HG03060 (cell line): ENCODE measurements at regions not wholly inside any gene's neighbourhood (a gene's known extent, or its start where the extent isn't known, plus 50 kb on each side); places are given as distances from the start of the nearest gene placed in this dataset.

ENCODE experiments used
- ATAC-seq: cut with Tn5 transposase; IDR thresholded peaks from one replicate; pipeline ENCODE4 v1.9.1; 2021; ENCODE audit warnings: low read depth, moderate number of reproducible peaks; ENCODE audit not compliant: unreplicated experiment

DNA sequence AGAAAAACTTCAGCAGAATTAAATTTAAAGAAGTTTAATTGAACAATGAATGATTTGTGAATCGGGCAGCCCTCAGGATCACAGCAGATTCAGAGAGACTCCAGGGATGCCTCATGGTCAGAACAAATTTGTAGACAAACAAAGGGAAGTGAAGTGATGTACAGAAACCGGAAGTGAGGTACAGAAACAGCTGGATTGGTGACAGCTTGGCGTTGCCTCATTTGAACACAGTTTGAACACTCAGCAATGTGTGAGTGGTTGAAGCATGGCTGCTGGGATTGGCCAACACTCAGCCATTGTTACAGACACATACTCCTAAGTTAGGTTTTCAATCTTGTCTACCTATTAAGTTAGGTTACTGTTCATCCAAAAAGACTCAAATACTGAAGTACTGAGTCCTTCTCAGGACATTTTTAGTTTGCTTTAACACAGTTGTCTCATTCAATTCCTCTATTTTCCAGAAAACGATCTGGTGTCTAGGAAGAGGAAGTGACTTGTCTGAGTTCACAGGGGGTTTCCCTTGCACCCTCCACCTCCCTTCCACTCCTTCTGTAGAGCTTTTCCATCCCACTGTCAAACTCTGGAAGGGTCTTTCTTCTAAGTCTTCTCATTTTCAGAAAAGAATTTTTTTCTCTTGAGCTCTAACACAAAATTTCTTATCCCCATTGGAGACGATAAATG lies 137.9 kb downstream of the SLC4A3 start:
- no peak for ATAC-seq

DNA sequence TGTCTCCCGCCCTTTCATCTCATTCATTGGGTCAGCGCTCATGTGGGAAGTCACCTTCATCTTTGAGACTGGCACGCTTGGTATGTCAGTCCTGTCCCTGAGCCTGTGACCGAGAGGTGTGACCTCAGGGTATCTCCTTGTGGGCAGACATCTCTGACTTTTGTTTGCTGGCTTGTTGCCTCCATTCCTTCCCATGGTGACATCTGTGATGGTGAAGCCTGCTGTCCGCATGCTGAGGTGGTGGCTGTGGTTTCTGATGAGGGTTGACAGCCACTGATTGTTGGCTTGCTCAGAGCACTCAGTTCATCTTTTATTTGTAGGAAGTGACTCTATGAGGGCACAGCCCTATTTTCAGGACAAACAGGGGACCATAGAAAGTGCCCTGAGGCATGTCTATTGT lies 139.2 kb downstream of the SLC4A3 start:
- ATAC-seq = no peak

DNA sequence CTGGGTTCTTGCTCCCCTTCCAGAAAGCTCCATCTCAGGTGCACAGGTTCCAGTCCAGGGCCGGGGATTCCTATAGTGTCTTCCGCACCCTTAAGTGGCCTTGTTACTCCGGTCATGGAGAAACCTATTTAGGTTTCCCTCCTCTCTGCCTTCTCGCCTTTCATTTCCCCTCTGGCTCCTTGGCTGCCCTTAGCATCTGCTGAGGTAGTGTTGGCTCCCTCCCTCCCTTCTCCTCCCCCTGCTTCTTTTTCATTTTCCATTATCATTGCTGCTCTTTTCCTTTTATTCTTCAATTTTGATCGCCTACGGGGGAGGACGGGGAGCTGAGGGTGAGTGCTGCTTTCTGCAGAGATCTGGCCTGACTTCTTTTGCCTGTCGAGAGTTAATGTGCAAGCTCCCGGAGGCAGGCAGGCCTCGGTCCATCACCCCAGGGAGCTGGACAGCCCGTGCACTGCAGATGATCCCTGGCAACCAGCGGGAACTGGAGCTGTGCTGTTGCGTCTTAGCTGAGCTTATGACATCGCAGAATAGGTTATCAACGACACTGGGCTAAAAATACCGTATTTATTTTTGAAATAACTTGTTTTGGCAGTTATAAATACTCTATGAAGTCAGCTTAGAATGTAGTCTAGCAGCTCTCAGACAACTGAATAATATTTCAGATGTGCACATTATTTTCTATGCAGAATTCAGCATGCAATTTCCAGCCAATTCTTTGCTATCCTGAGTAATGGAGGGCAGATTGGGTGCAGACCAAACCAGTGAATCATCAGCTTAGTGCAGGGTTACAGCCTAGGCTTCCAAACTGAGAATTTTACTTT lies 141.9 kb downstream of the SLC4A3 start:
- ATAC-seq = no peak

DNA sequence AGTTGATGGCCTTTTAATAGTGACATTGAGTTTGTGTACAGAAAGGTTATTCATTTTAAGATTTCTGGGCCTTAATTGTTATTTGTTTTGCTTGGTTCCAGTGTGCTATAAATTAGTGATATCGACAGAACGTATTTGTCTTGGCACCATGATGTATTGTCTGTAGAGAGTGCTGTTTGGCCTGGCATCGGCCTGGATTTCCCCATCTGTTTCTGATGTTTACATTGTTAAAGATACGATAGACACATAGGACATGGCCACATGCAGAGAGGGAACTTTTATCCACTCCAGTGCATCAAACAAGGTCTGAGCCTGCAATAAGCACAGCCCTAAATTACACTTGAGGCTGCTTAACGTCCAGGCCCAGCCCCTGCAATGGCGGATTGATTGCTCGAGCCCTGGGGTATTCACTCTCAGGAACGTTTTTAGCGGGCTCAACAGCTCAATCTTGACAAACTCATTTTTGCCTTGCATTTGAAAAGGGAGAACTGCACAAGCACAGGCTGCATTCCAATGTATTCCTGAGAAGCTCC lies 144.7 kb downstream of the SLC4A3 start:
- ATAC-seq = no peak

DNA sequence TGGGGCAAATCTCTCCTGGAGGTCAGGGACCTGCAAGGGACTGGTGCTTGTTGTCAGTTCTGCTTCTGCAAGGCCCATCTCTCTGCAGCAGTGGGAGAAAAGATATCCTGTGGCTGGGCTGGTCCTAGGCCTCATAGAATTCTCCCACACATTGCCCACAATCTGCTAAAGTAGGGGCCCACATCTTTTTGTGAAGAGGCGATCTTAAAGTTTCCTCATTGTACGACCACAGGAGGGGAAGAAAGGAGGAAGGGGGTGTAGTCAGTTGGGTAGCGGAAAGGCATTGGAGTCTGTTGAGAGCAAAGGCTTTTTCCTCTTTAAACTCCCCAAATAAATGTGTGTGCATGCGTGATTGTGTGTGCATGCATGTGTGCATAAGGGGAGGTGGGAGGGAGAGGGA lies 145.3 kb downstream of the SLC4A3 start:
- ATAC-seq = no peak

DNA sequence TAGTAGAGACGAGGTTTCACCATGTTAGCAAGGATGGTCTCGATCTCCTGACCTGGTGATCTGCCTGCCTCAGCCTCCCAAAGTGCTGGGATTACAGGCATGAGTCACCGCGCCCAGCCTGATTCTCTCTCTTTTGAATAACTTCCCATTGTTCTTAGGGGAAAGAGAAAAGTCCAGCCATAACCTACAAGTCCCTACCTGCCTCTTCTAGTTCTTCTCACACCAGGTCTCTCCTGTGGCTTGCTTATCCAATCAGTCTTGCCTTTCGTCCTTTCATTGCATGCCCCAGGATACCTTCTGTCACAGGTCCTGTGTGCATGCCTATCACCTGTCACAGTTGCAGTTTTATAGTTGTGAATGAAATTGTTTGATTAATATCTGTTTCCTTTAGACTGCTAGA lies 148.1 kb downstream of the SLC4A3 start:
- no peak for ATAC-seq

DNA sequence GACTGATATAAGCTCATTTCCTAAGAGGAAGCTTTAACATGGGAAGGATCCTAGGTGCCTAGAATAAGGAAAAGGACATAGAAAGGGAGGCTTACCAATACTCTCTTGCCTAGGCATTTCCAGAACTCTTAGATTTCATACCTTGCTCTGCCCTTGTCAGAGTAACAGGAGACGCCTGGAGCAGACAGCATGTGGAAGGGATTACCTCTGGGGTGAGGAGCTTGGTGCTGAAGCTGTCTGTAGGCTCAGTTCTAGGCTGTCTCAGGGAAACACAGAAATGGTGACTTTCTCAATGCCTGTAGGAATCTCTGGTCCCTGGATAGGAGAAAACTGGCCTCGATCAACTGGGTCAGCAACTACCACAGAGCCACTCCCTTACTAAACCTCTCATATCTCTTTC lies 150.0 kb downstream of the SLC4A3 start:
- ATAC-seq = no peak

DNA sequence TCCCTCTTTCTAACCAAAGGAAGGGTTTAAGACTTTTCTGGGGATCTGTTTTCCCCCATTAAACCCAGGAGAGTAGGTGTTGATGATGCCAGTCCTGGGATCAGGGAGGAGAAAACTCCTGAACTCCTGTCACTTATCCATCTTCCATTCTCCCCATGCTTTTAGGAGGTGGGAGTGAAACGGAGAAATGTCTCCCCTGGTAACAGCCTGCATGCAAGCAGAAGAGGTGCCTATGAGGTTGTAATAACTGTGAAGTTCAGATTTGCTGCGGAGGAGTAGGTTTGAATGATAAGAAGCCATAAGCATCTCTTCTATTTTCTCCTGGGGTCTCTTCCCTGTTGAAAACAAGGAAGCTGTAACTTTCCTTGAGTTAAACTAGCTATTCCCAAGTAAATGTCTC lies 150.8 kb downstream of the SLC4A3 start:
- ATAC-seq = no peak

DNA sequence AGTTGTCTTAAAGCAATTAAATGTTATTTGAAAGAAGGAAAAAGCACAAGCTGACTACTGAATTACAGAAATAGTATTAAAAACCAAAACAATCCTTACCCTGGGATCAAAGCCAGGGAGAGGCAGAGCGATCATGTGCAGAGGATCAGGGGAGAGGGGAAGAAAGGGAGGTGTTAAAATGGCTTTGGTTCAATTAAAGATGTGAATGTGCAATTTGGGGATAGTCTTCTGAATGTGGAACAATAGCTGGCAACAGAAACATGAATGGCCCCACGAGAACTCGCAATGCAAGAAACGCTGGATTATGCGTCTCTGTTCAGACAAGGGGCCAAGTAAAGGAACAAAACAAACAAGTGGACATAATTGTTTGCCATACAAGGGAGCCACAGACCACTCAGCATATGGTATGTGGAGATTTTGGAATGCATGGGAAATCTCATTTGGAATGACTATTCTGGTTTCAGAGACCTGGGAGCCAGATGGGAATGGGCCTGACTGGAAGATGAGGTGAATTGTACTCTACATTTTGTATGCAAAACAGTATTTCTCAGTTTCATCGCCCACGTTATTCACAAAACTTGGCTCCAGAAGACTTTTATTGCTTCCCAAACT lies 155.4 kb downstream of the SLC4A3 start:
- no peak for ATAC-seq

DNA sequence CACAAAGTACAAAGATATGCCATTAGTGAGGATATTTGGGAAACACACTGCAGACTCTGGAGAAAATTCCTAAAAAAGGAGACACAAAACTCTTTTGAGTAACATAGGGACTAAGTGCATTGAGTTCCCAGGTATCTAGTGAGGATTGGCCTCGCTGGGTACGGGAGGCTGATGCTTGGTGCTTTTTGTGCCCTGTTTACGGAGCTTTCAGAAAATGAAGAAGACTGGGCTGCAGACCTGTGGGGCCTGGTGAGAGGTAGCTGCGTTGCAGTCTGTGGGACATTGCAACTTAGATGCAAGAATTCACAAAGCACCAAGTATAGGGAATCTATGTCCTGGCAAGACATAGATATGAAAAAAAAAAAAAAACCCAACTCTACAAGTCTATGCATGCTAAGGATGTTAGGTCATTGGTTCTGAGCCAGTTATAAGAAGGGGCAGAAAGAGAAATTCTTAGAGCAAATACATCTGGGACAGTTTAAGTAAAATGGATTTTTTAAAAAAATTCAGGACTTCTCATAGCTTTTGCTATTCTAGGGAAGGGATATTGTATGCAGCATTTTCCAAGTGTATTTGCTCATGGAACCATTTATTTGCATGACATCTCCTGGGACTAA lies 156.0 kb downstream of the SLC4A3 start:
- ATAC-seq = no peak

DNA sequence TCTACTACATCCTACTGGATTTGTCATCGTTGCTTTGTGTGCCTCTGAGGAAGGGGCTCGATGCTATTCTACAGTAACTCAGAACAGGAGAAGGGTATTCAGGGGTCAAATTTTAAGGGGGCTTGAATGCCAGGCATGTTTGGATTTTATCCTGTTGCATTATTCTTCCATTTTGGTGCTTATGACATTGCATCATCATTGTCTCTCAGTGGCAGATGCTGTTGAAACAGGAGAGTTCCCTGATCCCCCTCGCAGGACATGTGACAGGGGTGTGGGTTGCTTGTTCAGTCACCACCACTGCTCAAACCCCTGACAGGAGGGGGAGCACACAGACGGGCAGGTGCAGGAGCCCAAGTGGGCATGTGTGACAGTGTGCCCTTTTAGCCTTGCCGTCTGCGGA lies 156.7 kb downstream of the SLC4A3 start:
- no peak for ATAC-seq

DNA sequence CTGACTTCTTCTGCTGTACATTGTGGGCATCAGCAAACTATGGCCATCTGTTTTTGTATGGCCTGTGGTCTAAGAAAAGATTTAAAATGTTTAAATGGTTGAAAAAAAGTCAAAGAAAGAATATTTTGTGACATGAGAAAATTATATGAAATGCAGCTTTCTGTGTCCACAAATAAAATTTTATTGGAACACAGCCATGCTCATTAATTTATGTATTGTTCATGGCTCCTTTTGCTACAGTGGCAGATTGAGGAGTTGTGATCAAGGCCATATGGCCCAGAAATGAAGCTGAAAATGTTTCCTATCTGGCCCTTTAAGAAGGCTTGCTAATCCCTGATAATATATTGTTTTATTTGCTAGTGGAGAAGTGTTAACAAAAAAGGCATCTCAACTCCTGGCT lies 162.0 kb downstream of the SLC4A3 start:
- no peak for ATAC-seq

DNA sequence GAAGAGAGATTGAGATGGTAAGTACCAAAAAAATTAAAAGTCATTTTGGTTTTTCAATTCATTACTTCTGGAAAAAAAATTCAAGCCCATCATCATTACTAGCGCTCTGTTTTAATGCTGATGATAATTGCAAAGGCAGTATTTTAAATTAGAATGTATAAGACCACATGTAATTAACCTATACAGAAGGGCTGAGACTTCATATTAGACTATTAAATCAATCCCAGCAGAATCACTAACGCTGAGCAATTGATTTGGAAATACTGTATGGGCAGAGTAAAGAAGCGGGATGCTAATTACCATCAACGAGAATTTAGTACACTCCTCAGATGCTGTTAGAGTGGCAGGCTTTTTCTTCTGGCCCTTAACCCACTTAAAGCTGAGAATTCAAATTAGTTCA lies 165.0 kb downstream of the SLC4A3 start:
- ATAC-seq = no peak

DNA sequence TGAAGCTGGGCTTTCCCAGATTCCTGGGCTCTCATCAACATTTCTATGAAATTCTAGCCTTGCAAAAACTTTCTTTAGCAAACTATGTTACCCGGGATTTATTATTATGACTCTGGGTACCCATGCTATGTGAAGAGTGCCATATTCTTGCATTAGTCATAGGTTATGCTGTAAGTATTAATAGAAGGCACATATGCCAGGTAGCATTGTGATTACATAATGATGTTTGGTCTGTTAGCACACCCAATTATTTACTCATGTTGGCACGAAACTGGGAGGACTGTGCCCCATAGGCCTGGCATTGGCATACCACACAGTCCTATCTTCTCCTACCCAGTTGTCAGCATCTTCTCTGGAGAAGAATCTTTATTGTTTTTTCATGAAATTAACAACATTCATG lies 171.0 kb downstream of the SLC4A3 start:
- ATAC-seq = no peak

DNA sequence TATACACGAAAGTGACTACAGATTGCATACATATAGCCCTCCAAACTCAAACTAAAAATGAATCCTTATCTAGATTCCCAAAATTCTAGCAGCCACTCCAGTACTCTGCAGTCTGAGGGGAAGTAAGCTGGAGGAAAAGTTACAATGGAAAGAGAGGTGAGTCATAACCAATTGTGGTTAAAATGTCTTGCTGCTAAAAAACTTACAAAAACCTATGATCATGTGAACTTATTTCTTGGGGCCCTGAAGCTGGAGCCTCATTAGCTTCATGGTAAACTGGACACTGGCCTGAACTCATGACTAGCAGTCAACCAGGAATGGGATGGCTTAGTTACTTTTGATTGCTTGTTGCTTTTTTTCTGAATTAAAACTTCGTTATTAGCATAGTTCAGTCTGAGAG lies 175.9 kb downstream of the SLC4A3 start:
- no peak for ATAC-seq

DNA sequence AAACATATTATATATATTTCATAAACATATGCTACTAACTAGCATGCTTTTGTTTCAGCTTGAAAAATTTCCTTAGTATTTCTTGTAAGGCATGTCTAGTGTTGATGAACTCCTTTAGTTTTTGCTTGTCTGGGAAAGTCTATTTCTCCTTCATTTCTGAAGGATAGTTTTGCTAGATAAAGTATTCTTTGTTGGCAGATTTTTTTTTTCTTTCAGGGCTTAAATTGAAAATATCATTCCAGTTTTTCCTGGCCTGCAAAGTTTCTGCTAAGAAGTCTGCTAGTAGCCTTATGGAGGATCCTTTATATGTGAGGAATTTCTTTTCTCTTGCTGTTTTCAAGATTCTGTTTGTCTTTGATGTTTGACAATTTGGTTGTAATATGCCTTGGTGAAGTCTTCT lies 183.5 kb downstream of the SLC4A3 start:
- ATAC-seq = no peak

DNA sequence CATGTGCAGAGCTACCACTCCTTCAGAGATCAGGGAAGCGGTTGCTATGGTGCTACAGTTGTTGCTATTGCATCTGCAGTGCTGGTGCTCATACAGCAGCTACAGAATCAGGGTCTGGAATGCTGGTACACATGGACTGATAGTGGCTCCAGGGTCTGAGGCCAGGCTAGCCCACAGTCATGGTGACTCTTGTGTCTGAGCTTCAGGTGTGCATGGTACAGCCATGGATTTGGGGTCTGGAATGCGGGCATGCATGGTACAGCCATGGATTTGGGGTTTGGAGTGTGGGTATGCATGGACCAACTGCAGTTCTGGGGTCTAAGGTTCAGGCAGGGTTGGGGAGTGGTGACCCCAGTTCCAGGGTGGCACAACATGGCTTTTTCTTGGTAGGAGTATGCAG lies 185.2 kb downstream of the SLC4A3 start:
- no peak for ATAC-seq

DNA sequence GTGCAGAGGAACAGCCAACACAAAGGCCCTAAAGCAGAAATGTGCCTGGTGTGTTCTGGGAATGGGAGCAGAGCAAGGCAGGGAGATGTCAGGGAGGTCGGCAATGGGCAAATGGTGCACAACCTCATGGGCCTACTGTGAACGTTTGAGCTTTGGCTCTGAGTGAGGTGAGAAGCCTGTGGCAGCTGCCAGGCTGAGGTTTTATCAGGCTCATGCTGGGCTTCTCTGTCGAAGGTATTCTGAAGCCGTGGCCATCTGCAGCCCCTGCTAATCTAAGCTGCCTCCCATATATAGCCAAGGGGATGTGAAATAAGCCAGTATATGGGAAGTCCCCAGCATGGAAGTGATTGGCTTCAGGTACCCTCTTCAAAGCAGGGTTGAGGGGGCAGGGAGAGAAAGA lies 193.3 kb downstream of the SLC4A3 start:
- ATAC-seq = no peak

DNA sequence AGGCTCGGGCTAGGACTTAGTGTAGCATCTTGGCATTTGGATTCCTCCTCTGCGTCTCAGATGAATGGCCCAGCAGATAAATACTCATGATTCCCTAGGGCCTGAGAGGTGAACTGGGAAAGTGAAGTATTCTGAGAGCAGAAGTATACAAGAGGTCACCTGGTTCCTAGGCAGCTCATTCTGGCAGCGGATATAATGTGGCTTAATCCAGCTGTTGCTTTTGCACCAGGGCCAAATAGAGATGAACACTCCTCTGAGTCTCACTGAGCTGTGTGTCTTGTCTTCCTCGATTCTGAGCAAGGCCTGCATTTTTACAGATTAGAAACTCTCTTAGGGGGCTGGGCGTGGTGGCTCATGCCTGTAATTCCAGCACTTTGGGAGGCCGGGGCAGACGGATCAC lies 196.1 kb downstream of the SLC4A3 start:
- no peak for ATAC-seq

DNA sequence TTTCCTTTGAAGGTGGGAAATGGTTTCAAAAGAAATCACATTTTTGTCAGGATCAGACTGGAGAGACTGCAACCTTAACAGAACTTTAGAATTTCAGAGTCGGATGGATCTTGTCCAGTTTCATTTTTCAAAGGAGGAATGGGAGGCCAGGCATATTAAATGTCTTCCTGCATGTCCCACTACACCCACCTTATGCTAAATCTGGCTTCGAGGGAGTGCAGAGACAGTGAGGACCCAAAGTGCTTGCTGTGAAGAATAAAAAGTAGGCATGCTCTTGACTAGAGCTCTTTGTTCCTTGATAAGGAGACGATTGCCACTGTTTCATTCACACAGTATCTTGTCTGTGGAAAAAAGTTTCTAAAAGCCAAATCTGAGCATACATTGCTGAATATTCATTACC lies 197.6 kb downstream of the SLC4A3 start:
- ATAC-seq = no peak

DNA sequence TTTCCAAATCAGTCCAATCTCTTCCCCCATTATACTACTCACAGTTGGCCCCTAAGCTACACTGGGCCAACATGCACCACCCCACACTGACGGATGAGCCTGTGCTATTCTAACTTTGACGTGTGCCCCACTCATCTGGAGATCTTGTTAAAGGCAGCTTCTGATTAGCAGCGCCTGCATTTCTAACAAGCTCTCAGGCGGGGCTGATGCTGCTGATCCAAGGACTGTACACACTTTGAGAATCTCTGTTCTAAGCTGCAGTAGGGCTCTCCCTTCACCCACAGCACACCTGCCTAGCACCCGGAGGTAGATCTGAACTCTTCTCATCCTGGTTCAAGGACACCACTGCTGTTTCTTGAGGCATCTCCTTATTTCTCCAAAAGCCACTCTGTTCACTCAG lies 200.7 kb downstream of the SLC4A3 start:
- ATAC-seq = no peak
